ENCODE measurements at regions not wholly inside any gene's neighbourhood (a gene's known extent, or its start where the extent isn't known, plus 50 kb on each side); places are given as distances from the start of the nearest gene placed in this dataset.
"Not testable (repeated sequence)": the region's sequence is repeated elsewhere in the genome, so short reads cannot be mapped to it uniquely, and the experiment has no call there.

- POLR2A ChIA-PET, result no interaction called here
- H3K4me1 Mint-ChIP-seq, result no peaks in the 10 kb centered on the region
- peaks cover 1% of the 10 kb centered on the region for H3K9me3 Mint-ChIP-seq
- H3K27me3 Mint-ChIP-seq, result peaks cover 6% of the 10 kb centered on the region
- ATAC-seq (ENCODE audit: low read depth) (no peak), DNase-seq (no peak)
- H3K27ac Mint-ChIP-seq, result no peak overlapping the region
- H3K36me3 Mint-ChIP-seq, result peaks cover 1% of the 10 kb centered on the region
- no peak overlapping the region for H3K4me3 Mint-ChIP-seq
Measured at GRCh38 chr13:50179977-50180376, 164.7 kb downstream of the KCNRG start.

DNA sequence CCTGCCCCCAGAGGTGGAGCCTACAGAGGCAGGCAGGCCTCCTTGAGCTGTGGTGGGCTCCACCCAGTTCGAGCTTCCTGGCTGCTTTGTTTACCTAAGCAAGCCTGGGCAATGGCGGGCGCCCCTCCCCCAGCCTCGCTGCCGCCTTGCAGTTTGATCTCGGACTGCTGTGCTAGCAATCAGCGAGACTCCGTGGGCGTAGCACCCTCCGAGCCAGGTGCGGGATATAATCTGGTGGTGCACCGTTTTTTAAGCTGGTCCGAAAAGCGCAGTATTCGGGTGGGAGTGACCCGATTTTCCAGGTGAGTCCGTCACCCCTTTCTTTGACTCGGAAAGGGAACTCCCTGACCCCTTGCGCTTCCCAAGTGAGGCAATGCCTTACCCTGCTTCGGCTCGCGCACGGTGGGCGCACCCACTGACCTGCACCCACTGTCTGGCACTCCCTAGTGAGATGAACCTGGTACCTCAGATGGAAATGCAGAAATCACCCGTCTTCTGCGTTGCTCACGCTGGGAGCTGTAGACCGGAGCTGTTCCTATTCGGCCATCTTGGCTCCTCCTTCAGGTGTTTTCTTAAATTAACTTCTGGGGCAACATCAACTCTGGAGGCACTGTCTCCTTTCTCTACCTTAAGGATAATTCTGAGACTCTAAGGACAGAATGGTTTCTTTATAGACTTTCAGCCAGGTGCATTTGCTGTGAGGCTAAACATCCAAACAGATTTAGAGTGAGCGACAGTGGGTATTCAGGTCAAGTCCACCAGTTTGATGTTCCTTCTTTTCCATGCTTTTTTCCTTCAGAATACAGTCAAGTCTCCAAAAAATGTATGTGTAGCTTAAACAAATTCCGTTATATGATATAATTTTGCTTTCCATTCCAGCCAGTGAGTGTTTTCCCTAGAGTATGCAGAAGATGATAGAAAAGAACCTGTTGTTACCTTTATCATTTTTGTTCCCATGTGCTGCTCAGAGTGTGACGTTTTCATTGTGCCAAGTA is 170.8 kb downstream of the KCNRG start:
- DNase-seq; H3K27ac Mint-ChIP-seq; H3K4me1 Mint-ChIP-seq; ATAC-seq (ENCODE audit: low read depth); H3K4me3 Mint-ChIP-seq; POLR2A ChIA-PET; H3K9me3 Mint-ChIP-seq; H3K36me3 Mint-ChIP-seq: not testable (repeated sequence)
- peaks cover 14% of the 10 kb centered on the region for H3K27me3 Mint-ChIP-seq

- Mint-ChIP-seq H3K36me3 (no peaks in the 10 kb centered on the region), H3K4me1 (no peaks in the 10 kb centered on the region), H3K27ac (no peak overlapping the region), H3K27me3 (peaks cover 14% of the 10 kb centered on the region), H3K4me3 (no peak overlapping the region), H3K9me3 (no peaks in the 10 kb centered on the region)
- ATAC-seq (ENCODE audit: low read depth) (no peak), DNase-seq (no peak)
- POLR2A ChIA-PET, result no interaction called here
Measured at GRCh38 chr13:50187352-50188029, 172.2 kb downstream of the KCNRG start.

- Mint-ChIP-seq H3K9me3 (no peaks in the 10 kb centered on the region), H3K27ac (no peak overlapping the region), H3K27me3 (peaks cover 14% of the 10 kb centered on the region), H3K4me3 (no peak overlapping the region), H3K4me1 (no peaks in the 10 kb centered on the region), H3K36me3 (no peaks in the 10 kb centered on the region)
- DNase-seq (no peak), ATAC-seq (ENCODE audit: low read depth) (no peak)
- POLR2A ChIA-PET, result no interaction called here
Measured at GRCh38 chr13:50188696-50189095, 173.5 kb downstream of the KCNRG start.

DNA sequence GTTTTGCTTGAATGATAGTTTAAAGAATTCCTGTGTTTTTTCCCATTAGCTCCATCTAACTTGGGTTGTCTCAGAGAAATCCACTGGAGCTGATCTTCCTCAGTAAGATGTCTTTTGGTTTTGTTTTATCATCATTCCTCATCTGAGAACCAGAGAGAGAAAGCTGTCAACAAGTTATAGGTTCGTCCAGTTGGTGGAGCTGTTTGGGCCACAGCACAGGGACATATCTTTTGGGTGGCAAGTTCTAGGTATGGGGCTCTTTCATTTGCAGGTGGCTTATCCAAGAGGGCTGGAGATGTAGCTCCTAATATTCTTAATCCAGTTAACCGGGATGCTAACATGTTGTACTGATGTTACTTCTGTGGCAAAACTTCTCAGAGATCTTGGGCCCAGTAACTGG is 174.2 kb downstream of the KCNRG start:
- no peak for ATAC-seq (ENCODE audit: low read depth)
- POLR2A ChIA-PET, result no interaction called here

DNA sequence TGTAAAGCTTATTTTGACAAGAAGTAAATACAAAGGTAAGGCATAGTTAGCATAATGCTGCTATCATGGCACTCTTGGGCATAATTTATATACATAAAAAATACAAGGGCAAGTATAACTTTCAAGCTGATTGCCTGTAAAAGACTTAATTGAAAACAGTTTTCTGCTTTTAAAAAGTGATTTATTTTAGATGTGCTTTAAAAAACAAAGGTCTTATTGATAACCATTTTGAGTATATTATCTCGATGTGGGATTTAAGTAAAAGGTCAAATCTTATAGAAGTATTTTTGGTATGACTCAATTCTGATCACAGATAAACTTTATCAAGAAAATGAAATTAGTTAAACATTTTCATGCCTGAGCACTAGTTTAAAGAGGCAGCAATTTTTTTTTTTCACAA is 175.8 kb downstream of the KCNRG start:
- H3K27me3 Mint-ChIP-seq, result peaks cover 16% of the 10 kb centered on the region
- no peaks in the 10 kb centered on the region for H3K4me1 Mint-ChIP-seq
- DNase-seq, result no peak
- H3K9me3 Mint-ChIP-seq, result no peaks in the 10 kb centered on the region
- no peaks in the 10 kb centered on the region for H3K36me3 Mint-ChIP-seq
- POLR2A ChIA-PET, result no interaction called here
- H3K4me3 Mint-ChIP-seq, result no peak overlapping the region
- no peak overlapping the region for H3K27ac Mint-ChIP-seq
- ATAC-seq (ENCODE audit: low read depth), result no peak

More for the DNA sequence above, 174.2 kb downstream of the KCNRG start:
- H3K27ac Mint-ChIP-seq, result no peak overlapping the region
- H3K4me1 Mint-ChIP-seq, result no peaks in the 10 kb centered on the region
- H3K27me3 Mint-ChIP-seq, result peaks cover 16% of the 10 kb centered on the region
- no peak for DNase-seq
- no peaks in the 10 kb centered on the region for H3K36me3 Mint-ChIP-seq
- H3K4me3 Mint-ChIP-seq, result no peak overlapping the region
- no peaks in the 10 kb centered on the region for H3K9me3 Mint-ChIP-seq

GRCh38 chr13:50192272-50192813 is 177.1 kb downstream of the KCNRG start:
- H3K36me3 Mint-ChIP-seq, result no peaks in the 10 kb centered on the region
- POLR2A ChIA-PET, result no interaction called here
- no peak overlapping the region for H3K27ac Mint-ChIP-seq
- ATAC-seq (ENCODE audit: low read depth) (no peak), DNase-seq (no peak)
- no peaks in the 10 kb centered on the region for H3K4me1 Mint-ChIP-seq
- no peaks in the 10 kb centered on the region for H3K9me3 Mint-ChIP-seq
- H3K27me3 Mint-ChIP-seq, result peaks cover 12% of the 10 kb centered on the region
- H3K4me3 Mint-ChIP-seq, result no peak overlapping the region

DNA sequence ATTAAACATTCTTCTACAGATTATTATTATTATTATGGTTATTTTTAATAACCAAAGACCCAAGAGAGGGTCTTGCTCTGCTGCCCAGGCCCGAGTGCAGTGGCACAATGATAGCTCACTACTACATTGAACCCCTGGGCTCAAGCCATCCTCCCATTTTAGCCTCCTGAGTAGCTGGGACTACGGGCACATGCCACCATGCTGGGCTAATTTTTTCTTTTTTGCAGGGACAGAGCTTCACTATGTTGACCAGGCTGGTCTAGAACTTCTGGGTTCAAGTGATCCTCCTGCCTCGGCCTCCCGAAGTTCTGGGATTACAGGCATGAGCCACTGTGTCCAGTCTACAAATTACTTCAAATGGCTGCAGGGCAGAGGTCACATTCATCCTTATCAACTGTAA is 179.8 kb downstream of the KCNRG start:
- Mint-ChIP-seq H3K4me1 (no peaks in the 10 kb centered on the region), H3K27me3 (peaks cover 4% of the 10 kb centered on the region), H3K9me3 (peaks cover 6% of the 10 kb centered on the region), H3K27ac (no peak overlapping the region), H3K36me3 (no peaks in the 10 kb centered on the region), H3K4me3 (no peak overlapping the region)
- ATAC-seq (ENCODE audit: low read depth), result no peak
- DNase-seq, result no peak
- POLR2A ChIA-PET, result no interaction called here

DNA sequence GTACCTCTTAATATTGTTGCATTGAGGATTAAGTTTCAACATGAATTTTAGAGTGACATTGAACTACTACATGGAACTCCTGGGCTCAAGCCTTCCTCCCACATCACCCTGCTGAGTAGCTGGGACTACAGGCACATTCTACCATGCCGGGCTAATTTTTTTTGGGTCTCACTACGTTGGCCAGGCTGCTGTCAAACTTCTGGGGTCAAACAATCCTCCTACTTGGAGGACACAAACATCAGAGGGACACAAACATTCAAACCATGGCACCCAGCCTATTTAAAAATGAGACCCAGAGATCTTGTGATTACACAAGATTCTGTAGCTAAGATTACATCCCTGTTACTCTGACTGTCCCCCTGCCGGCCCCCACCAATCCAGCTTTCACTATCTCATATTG is 180.9 kb downstream of the KCNRG start:
- Mint-ChIP-seq H3K9me3 (peaks cover 6% of the 10 kb centered on the region), H3K36me3 (no peaks in the 10 kb centered on the region), H3K27ac (no peak overlapping the region), H3K27me3 (peaks cover 7% of the 10 kb centered on the region), H3K4me1 (no peaks in the 10 kb centered on the region), H3K4me3 (no peak overlapping the region)
- no peak for DNase-seq
- POLR2A ChIA-PET, result no interaction called here
- ATAC-seq (ENCODE audit: low read depth), result no peak

DNA sequence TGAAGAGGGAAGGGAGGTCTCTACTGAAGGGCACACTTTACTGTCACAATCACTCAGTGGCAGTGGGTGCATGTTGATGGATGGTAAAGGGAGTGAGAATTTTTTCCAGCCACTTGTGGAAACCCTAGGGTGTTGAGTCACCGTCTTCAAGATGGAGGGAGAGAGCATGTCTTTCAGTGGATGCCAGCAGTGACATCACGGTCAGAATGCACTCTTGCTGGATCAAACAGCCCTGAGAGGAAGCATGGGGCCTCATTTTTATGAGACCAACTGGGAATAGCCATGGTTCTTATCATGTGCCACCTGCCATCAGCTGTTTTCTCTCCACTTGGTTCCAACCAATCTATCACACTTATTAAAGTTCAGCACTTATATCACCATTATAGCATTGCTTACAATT is 182.5 kb downstream of the KCNRG start:
- Mint-ChIP-seq H3K4me1 (no peaks in the 10 kb centered on the region), H3K4me3 (no peak overlapping the region), H3K27me3 (peaks cover 7% of the 10 kb centered on the region), H3K9me3 (peaks cover 6% of the 10 kb centered on the region), H3K27ac (no peak overlapping the region), H3K36me3 (no peaks in the 10 kb centered on the region)
- no peak for ATAC-seq (ENCODE audit: low read depth)
- DNase-seq, result no peak
- POLR2A ChIA-PET, result no interaction called here

- ATAC-seq (ENCODE audit: low read depth), result no peak
- H3K36me3 Mint-ChIP-seq, result no peaks in the 10 kb centered on the region
- DNase-seq, result no peak
- H3K4me3 Mint-ChIP-seq, result no peak overlapping the region
- H3K9me3 Mint-ChIP-seq, result peaks cover 6% of the 10 kb centered on the region
- no peaks in the 10 kb centered on the region for H3K4me1 Mint-ChIP-seq
- POLR2A ChIA-PET, result interaction anchor here (0.7 kb wide), 1 partner anchor 852 kb away, joined by 3 read pairs; no protein-coding TSS in a partner anchor
- no peak overlapping the region for H3K27ac Mint-ChIP-seq
- H3K27me3 Mint-ChIP-seq, result peaks cover 7% of the 10 kb centered on the region
Measured at GRCh38 chr13:50198508-50198907, 183.3 kb downstream of the KCNRG start.

GRCh38 chr13:50200569-50200968 is 185.3 kb downstream of the KCNRG start:
- Mint-ChIP-seq H3K27ac (no peak overlapping the region), H3K27me3 (peaks cover 4% of the 10 kb centered on the region), H3K36me3 (no peaks in the 10 kb centered on the region), H3K4me1 (no peaks in the 10 kb centered on the region), H3K4me3 (no peak overlapping the region), H3K9me3 (peaks cover 6% of the 10 kb centered on the region)
- ATAC-seq (ENCODE audit: low read depth), result no peak
- POLR2A ChIA-PET, result no interaction called here
- no peak for DNase-seq

DNA sequence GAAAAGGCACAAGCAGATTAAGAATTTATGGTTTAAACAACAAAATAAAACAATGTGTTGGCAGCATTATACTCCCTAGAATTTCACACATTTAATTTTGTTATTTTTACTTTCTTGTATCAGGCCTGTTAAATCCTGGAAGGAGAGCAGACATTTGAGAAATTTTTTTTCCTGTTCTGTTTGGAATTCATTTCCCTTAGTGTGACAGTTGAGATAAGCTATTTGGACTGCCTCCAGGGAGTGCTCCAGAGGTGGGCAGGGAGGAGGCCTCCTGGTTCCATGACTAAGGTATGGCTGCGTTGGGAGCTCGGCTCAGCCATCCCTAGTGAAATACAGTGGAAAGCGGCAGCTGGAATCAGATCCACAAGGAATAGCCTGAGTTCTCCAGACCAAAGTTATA is 185.7 kb downstream of the KCNRG start:
- POLR2A ChIA-PET, result no interaction called here
- Mint-ChIP-seq H3K27ac (no peak overlapping the region), H3K4me3 (no peak overlapping the region), H3K27me3 (peaks cover 5% of the 10 kb centered on the region), H3K4me1 (no peaks in the 10 kb centered on the region), H3K9me3 (peaks cover 6% of the 10 kb centered on the region), H3K36me3 (no peaks in the 10 kb centered on the region)
- DNase-seq, result no peak
- ATAC-seq (ENCODE audit: low read depth), result no peak

GRCh38 chr13:50202485-50202884 is 187.2 kb downstream of the KCNRG start:
- Mint-ChIP-seq H3K27me3 (peaks cover 6% of the 10 kb centered on the region), H3K27ac (no peak overlapping the region), H3K4me3 (no peak overlapping the region), H3K36me3 (no peaks in the 10 kb centered on the region), H3K4me1 (no peaks in the 10 kb centered on the region), H3K9me3 (peaks cover 6% of the 10 kb centered on the region)
- POLR2A ChIA-PET, result no interaction called here
- no peak for DNase-seq
- ATAC-seq (ENCODE audit: low read depth), result no peak
